ENCODE measurements at regions not wholly inside any gene's neighbourhood (a gene's known extent, or its start where the extent isn't known, plus 50 kb on each side); places are given as distances from the start of the nearest gene placed in this dataset.
"Not testable (repeated sequence)": the region's sequence is repeated elsewhere in the genome, so short reads cannot be mapped to it uniquely, and the experiment has no call there.

DNA sequence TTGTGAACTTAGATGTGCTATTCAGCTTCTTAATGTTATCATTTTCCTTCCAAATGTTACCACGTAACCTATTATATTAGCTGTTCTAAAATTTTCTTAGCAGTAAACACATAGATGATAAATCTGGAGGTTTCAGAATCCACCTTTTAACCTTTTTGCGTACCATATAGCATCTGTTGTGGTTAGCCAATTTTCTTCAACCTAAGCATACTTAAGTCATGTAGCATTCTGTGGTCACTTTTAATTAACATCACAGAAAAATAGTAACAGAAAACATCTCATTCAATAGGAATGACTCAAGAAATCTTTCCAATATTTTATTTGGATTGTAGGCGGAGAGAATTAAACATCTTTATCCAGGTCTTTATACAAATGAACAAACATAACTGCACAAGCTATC lies 1465.3 kb upstream of the GBE1 start:
- H3K4me3 ChIP-seq (ENCODE audit: low read depth, low read length): no peak overlapping the region
- TF ChIP-seq, protein P1, sequence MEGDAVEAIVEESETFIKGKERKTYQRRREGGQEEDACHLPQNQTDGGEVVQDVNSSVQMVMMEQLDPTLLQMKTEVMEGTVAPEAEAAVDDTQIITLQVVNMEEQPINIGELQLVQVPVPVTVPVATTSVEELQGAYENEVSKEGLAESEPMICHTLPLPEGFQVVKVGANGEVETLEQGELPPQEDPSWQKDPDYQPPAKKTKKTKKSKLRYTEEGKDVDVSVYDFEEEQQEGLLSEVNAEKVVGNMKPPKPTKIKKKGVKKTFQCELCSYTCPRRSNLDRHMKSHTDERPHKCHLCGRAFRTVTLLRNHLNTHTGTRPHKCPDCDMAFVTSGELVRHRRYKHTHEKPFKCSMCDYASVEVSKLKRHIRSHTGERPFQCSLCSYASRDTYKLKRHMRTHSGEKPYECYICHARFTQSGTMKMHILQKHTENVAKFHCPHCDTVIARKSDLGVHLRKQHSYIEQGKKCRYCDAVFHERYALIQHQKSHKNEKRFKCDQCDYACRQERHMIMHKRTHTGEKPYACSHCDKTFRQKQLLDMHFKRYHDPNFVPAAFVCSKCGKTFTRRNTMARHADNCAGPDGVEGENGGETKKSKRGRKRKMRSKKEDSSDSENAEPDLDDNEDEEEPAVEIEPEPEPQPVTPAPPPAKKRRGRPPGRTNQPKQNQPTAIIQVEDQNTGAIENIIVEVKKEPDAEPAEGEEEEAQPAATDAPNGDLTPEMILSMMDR (IDR thresholded peaks at IDR 0.05; ENCODE audit: low read depth, low read length): no peak
- in situ Hi-C loops (cut with HindIII; ENCODE audit: low sequenced_read_pairs): no loop called here
- DNase-seq (ENCODE audit: low read depth, low spot score): peak; percentile 12

DNA sequence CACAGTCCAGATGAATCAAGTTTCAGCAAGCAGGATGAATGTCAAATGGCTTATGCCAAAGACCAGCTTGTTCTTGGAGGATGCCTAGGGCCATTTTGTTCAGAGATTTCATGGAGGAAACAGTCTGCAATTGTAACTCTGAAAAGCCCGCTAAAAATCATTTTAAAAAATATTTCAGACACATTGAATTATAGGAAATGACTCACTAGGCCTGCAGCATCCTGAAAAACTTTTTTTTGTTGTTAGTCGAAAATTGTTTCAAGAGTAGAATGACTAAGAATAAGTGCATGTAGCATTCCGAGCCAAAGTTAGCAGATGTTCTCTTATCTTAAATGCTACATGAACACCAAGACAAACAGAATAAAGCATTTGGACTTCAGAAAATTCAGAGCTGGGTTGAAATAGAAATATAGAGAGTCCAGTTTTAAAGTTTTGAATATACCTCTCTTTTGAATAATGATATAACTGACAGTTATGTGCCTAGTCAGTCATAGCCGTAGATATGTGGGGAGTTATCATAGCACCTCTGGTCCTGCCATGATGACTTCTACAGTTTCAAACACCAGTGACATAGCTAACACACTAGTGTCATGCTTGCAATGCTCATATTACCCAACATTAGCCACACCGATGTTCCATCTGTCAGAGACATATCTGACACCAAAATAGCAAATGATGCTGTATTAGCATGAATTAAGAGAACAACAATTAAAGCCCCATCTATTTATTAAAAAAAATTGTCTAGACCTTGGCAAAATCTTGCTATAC lies 1462.8 kb upstream of the GBE1 start:
- DNase-seq (ENCODE audit: low read depth, low spot score): peak; percentile 66
- H3K4me3 ChIP-seq (ENCODE audit: low read depth, low read length): no peak overlapping the region
- TF ChIP-seq, protein P1 (IDR thresholded peaks at IDR 0.05; ENCODE audit: low read depth, low read length): no peak
- in situ Hi-C loops (cut with HindIII; ENCODE audit: low sequenced_read_pairs): no loop called here

DNA sequence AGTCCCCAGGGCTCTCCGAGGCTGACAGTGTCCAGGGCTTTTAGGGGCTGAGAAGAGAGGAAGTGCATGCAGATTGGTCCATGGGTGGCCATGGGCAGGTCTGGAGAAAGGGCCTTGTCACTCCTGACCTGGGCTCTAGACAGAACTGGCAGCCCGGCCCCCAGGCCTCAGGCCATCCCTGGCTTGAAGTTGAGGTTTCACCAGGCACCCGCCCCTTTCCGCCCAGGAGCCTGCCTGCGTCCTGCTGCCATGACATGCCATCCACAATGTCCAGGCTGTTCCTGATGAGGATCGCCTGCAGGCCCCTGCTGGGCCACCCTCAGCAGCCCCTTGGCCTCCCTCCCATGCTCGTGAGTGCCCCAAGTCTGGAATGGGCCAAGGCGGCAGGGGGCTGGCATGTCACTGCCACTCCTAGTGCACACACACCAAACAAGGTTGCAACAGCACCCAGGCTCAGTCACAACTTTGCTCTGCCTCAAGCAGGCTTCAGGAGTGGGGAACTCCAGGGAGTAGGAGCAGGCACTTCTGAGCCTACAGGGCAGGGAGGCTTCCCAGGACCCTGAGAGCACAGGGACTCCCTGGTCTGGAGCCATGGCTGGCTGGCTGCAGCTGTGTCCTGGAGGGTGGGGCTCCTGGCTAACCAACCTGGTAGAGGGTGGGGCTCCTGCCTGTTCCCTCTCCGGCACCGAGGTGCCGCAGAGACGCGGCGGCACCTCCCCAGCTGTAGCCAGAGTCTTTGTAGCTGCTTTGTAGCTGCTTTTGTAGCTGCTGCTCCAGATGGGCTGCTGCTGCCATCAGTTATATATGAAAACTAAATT lies 1457.1 kb upstream of the GBE1 start:
- TF ChIP-seq, protein P1 (IDR thresholded peaks at IDR 0.05; ENCODE audit: low read depth, low read length): no peak
- in situ Hi-C loops (cut with HindIII; ENCODE audit: low sequenced_read_pairs): no loop called here
- DNase-seq (ENCODE audit: low read depth, low spot score): no peak
- H3K4me3 ChIP-seq (ENCODE audit: low read depth, low read length): no peak overlapping the region

DNA sequence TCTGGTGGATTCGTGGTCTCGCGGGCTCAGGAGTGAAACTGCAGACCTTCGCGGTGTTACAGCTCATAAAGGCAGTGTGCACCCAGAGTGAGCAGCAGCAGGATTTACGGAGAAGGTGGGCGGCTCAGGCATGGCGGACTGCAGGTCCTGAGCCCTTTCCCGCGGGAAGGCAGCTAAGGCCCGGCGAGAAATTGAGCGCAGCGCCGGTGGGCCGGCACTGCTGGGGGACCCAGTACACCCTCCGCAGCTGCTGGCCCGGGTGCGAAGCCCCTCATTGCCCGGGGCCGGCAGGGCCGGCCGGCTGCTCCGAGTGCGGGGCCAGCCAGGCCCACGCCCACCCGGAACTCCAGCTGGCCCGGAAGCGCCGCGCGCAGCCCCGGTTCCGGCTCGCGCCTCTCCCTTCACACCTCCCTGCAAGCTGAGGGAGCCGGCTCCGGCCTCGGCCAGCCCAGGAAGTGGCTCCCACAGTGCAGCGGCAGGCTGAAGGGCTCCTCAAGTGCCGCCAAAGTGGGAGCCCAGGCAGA lies 1456.2 kb upstream of the GBE1 start:
- H3K4me3 ChIP-seq (ENCODE audit: low read depth, low read length); DNase-seq (ENCODE audit: low read depth, low spot score); in situ Hi-C loops (cut with HindIII; ENCODE audit: low sequenced_read_pairs): not testable (repeated sequence)

DNA sequence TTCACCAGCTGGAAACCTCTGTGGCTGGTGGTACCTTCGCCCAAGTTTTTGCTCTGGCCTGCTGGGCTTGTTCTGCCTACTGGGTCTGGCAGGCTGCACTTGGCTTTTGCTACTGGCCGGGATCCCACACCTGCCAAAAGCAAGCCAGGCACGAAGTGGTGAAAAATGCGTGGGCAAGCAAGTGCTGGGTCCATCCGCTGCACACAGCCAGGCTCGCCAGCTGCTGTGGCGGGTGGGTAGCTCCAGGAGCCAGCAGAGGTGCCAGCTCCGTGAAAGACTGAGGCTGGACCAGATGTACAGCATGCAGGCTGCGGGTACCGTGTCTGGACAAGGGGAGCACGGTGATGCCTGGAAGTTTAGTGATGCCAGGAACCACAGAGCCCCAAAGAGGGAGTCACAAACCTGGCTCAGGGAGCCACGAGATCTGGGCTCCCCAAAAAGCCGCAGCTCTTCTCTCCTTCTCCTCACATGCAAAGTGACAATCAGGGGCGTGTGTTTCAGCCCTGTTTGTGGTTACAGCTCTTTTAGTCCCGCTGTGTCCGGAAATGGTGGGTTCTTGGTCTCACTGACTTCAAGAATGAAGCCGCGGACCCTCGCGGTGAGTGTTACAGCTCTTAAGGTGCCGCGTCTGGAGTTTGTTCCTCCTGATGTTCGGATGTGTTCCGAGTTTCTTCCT lies 1455.6 kb upstream of the GBE1 start:
- TF ChIP-seq, protein P1 (IDR thresholded peaks at IDR 0.05; ENCODE audit: low read depth, low read length): no peak
- in situ Hi-C loops (cut with HindIII; ENCODE audit: low sequenced_read_pairs): no loop called here
- DNase-seq (ENCODE audit: low read depth, low spot score): no peak
- no peak overlapping the region for H3K4me3 ChIP-seq (ENCODE audit: low read depth, low read length)

DNA sequence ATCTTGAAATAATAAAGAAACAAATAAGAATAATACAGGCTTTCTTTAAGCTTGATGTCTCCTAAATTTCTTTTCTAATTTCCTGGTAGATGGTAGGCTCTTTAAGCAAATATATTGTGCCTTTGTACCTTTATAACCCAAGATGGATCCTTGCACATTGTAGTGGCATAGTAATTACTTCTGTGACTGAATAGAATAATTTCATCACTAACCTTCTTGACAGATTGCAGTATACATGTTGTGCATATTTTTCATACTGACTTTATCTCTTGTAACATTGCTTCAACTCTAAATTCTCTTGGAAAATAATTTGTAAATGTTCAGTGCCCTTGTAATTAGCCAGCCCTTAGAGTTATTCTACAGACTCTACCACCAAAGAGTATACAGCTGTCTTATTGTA lies 1433.8 kb upstream of the GBE1 start:
- TF ChIP-seq, protein P1 (IDR thresholded peaks at IDR 0.05; ENCODE audit: low read depth, low read length): no peak
- in situ Hi-C loops (cut with HindIII; ENCODE audit: low sequenced_read_pairs): no loop called here
- DNase-seq (ENCODE audit: low read depth, low spot score): no peak
- H3K4me3 ChIP-seq (ENCODE audit: low read depth, low read length): no peak overlapping the region

Measured in astrocyte of the spinal cord (primary cell).